Adrenal gland (tissue), 9 donors: ENCODE measurements at regions not wholly inside any gene's neighbourhood (a gene's known extent, or its start where the extent isn't known, plus 50 kb on each side); places are given as distances from the start of the nearest gene placed in this dataset.

ENCODE experiments used
- DNase-seq, 7 donors: peaks; one replicate each; pipeline ENCODE4 v3.0.0-alpha.2; 2019 to 2020
- H3K27ac ChIP-seq, 5 donors: fragments of 200-600 bp; sonication (generic) in 4 of 5; 1 replicate in 3 of 5; 2 replicates in 2 of 5; pipeline versions ENCODE4 v1.5.1 to v1.8.0; 2016 to 2020; ENCODE audit warnings: mild to moderate bottlenecking in 1 of 5
- H3K27me3 ChIP-seq: fragments of 200-600 bp; 2 replicates; pipeline ENCODE4 v1.8.0; 2021
- H3K36me3 ChIP-seq, 2 donors: fragments of 200-600 bp; replicated peaks in 1 of 2; 1 replicate in 1 of 2; 2 replicates in 1 of 2; pipeline versions ENCODE4 v1.5.1 to v1.8.0; 2018 to 2022
- H3K4me1 ChIP-seq, 2 donors: fragments of 200-600 bp; replicated peaks in 1 of 2; 1 replicate in 1 of 2; 2 replicates in 1 of 2; pipeline versions ENCODE4 v1.5.1 to v1.8.0; 2018 to 2021
- H3K4me3 ChIP-seq, 4 donors: fragments of 200-600 bp; sonication (generic) in 3 of 4; one replicate each; pipeline ENCODE4 v1.5.1; 2016 to 2018
- H3K9me3 ChIP-seq, 3 donors: fragments of 200-600 bp; sonication (generic) in 1 of 3; replicated peaks in 1 of 3; 1 replicate in 2 of 3; 2 replicates in 1 of 3; pipeline versions ENCODE4 v1.5.1 to v1.8.0; 2016 to 2021
- CTCF ChIP-seq, 6 experiments: fragments of 450-650 bp in 4 of 6; fragments of 200-600 bp in 2 of 6; sonication (generic) in 1 of 6; IDR thresholded peaks; 1 replicate in 5 of 6; 2 replicates in 1 of 6; pipeline versions ENCODE4 v1.5.1 to v1.8.0; 2016 to 2021; ENCODE audit warnings: antibody characterized with exemption in 6 of 6, mild to moderate bottlenecking in 2 of 6, moderate library complexity in 1 of 6
- POLR2A ChIP-seq, 2 donors: fragments of 450-650 bp; IDR thresholded peaks; one replicate each; pipeline ENCODE4 v1.6.1; 2017; ENCODE audit warnings: antibody characterized with exemption in 2 of 2, mild to moderate bottlenecking in 2 of 2, moderate library complexity in 1 of 2
- WGBS, 4 donors: extraction: QIAGEN DNeasy Blood & Tissue Kit in 2 of 4; methylation state at CpG; one replicate each; pipeline versions ENCODE4 v1.1.5 to v1.1.7; 2013 to 2017; 5-methylcytosine and 5-hydroxymethylcytosine counted together
- intact Hi-C, 2 donors: fragments of 100-400 bp; cut with DNase I; formaldehyde crosslinking; loops; one replicate each; pipeline versions ENCODE4 v1.14.1 to v1.15.0; 2022 to 2023
- donor health status: healthy with polysubstance abuse.
- donor health status: Bipolar disorder and iron deficiency.
- donor health status: DM: yes; HTN: yes; CAD: no.
- donor health status: DM: no; HTN: no; CAD: no.
- donor health status: DM: no; HTN: no; CAD: no.

- H3K36me3 ChIP-seq: no peaks in the 10 kb centered on the region
- H3K9me3 ChIP-seq: no peaks in the 10 kb centered on the region
- H3K27me3 ChIP-seq: no peaks in the 10 kb centered on the region
- 74 to 84% (median 76%) methylated on average over 1 of the region's 1 CpG for WGBS, 4 donors
- H3K4me1 ChIP-seq: no peaks in the 10 kb centered on the region
- H3K27ac ChIP-seq: no peak overlapping the region
- no peak for DNase-seq
- intact Hi-C loops: no loop called here
- no peak for TF ChIP-seq POLR2A (IDR thresholded peaks at IDR 0.05)
- TF ChIP-seq CTCF (IDR thresholded peaks at IDR 0.05): no peak
- no peak overlapping the region for H3K4me3 ChIP-seq
Observed at GRCh38 chr11:91703042-91703441, 521.6 kb upstream of the FAT3 start.

GRCh38 chr11:91700854-91701253 lies 523.8 kb upstream of the FAT3 start:
- no peak for TF ChIP-seq CTCF (IDR thresholded peaks at IDR 0.05)
- Histone ChIP-seq H3K4me1 (no peaks in the 10 kb centered on the region), H3K9me3 (no peaks in the 10 kb centered on the region), H3K36me3 (no peaks in the 10 kb centered on the region), H3K4me3 (no peak overlapping the region), H3K27me3 (no peaks in the 10 kb centered on the region), H3K27ac (no peak overlapping the region)
- WGBS, 4 donors: 77 to 81% (median 79%) methylated on average over 2 of the region's 2 CpGs
- DNase-seq: no peak
- intact Hi-C loops: no loop called here

- H3K27ac ChIP-seq: no peak overlapping the region
- H3K4me1 ChIP-seq: no peaks in the 10 kb centered on the region
- no peaks in the 10 kb centered on the region for H3K27me3 ChIP-seq
- WGBS, 4 donors: 53 to 72% (median 70%) methylated on average over 2 of the region's 2 CpGs
- DNase-seq: no peak
- H3K36me3 ChIP-seq: no peaks in the 10 kb centered on the region
- TF ChIP-seq POLR2A (IDR thresholded peaks at IDR 0.05) (no peak), CTCF (IDR thresholded peaks at IDR 0.05) (no peak)
- H3K4me3 ChIP-seq: no peak overlapping the region
- no peaks in the 10 kb centered on the region for H3K9me3 ChIP-seq
- intact Hi-C loops: no loop called here
Observed at GRCh38 chr11:91698845-91699244, 525.8 kb upstream of the FAT3 start.

GRCh38 chr11:91694331-91694730 lies 530.3 kb upstream of the FAT3 start:
- 59 to 71% (median 68%) methylated on average over 1 of the region's 1 CpG for WGBS, 4 donors
- H3K27me3 ChIP-seq: no peaks in the 10 kb centered on the region
- H3K9me3 ChIP-seq: no peaks in the 10 kb centered on the region
- no peak for DNase-seq
- H3K4me1 ChIP-seq: no peaks in the 10 kb centered on the region
- intact Hi-C loops: no loop called here
- no peak overlapping the region for H3K4me3 ChIP-seq
- H3K27ac ChIP-seq: no peak overlapping the region
- no peaks in the 10 kb centered on the region for H3K36me3 ChIP-seq
- no peak for TF ChIP-seq POLR2A (IDR thresholded peaks at IDR 0.05)
- TF ChIP-seq CTCF (IDR thresholded peaks at IDR 0.05): no peak
